ENCODE measurements at regions not wholly inside any gene's neighbourhood (a gene's known extent, or its start where the extent isn't known, plus 50 kb on each side); places are given as distances from the start of the nearest gene placed in this dataset.

GRCh38 chr6:14367296-14367695 lies 249.7 kb downstream of the CD83 start:
- TF ChIP-seq POLR2A (IDR thresholded peaks at IDR 0.05): no peak
- TF ChIP-seq CTCF (IDR thresholded peaks at IDR 0.05): no peak

All from body of pancreas (tissue), 4 donors.